Posterior cingulate gyrus (tissue), 11 donors: ENCODE measurements at regions not wholly inside any gene's neighbourhood (a gene's known extent, or its start where the extent isn't known, plus 50 kb on each side); places are given as distances from the start of the nearest gene placed in this dataset.

Experiments
- DNase-seq, 10 donors: peaks; one replicate each; pipeline versions ENCODE4 v3.0.0 to v3.0.0-alpha.2; 2020 to 2021; ENCODE audit warnings: mixed read lengths in 3 of 10
- intact Hi-C: fragments of 100-400 bp; cut with DNase I; formaldehyde crosslinking; loops from one replicate; pipeline ENCODE4 v1.15.1; 2023

GRCh38 chr18:45506951-45507350 is 108.3 kb upstream of the SLC14A2 start:
- intact Hi-C loops, result no loop called here

DNA sequence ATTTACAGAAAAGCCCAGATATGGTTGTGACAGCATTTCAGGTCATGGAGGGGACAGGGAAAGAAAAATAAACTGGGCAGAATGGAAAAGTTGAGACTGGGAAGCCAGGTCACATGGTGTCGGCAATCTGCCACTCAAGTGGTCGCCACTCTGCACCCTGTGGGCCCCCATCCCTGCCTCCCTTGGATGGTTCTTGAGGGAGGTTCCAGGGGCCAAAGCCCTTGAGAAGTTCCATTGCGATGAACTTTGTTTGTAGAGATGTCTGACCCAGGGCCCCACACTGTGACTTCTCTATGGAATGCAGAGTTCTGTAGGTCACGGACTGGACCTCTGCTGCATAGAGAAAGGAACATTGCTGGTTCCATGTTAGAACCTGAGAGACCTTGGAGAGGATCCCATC is 105.7 kb upstream of the SLC14A2 start:
- DNase-seq, result no peak
- intact Hi-C loops, result no loop called here

More at GRCh38 chr18:45506951-45507350, 108.3 kb upstream of the SLC14A2 start:
- no peak for DNase-seq

GRCh38 chr18:45510656-45511055 is 104.6 kb upstream of the SLC14A2 start:
- no peak for DNase-seq
- intact Hi-C loops, result no loop called here

- DNase-seq, result no peak
- intact Hi-C loops, result no loop called here
Measured at GRCh38 chr18:45512363-45512953, 102.8 kb upstream of the SLC14A2 start.

GRCh38 chr18:45517181-45517741 is 98.0 kb upstream of the SLC14A2 start:
- no peak for DNase-seq
- intact Hi-C loops, result no loop called here

DNA sequence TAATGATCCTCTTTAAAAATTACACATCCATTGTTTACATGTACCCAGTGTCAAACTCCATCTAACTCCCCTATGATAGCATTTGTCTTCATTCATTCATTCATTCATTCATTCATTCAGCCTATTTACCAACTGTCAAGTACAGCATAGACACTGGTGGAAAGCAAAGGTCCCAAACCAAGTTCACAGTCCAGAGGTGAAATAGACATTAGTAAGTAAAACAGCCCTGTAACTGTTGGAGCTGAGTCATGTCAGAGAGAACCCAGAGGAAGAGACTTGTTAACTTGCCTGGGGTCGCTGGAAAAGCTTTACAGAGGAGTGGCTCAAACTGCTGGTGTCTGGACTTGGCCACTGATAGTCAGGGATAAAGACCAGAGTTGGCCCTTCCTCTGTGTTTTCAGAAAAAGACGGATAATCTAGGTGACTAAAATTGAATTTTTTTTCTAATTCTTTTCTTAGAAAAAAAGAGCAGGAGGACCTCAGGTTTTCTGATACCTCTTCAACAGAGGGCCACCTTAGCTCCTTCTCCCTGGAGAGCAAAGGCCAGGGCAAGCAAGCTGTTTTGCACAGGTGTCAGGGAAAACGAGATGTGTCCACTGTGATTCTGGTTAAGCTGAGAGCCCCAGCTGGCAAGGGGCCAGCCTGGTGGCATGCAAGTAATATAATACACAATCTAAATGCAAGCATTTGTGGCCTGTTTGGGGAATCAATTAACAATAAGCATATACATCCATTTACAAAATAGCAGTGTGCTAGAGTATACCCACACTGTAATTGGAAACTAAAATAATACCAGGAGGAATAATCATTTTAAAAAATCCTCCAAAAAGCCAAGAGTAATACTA is 96.7 kb upstream of the SLC14A2 start:
- no peak for DNase-seq
- intact Hi-C loops, result no loop called here

DNA sequence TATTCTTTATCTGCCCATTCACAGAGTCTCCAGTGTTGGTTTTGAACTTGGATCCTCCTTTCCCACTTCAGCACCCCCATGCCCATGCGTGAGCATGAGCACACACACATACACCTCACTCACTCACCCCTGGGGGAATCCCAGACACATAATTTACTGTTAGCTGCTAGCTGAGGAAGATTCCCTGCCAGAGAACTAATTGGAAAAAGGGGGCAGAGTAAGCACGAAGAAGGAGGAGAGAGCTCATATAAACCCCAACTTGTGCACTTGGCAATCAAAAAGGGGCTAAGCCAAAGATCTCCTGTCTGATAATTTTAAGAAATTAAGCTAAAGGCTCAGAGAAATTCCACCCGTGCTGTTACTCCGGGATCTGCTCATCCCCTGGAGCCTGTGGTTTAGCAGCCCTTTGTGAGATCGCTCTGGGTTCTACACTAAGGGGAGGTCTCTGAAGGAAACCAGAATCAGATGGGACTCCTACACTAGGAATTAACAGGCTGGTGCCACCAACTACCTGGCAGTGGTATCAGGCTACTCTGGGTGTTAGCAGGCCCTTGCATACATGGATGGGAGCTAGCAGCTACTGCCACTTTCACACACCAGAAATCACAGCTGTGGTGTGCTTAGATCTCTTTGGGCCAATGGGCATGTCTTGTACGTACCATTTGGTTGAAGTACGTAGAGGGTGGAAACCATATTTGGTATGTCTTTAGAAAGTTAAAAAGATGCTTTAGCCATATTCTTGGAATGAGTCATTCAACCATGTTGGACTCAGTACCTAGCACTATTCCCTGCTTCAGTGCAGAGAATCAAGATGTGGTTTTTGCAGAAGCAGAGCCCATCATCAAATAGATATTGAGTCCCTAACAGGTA is 95.6 kb upstream of the SLC14A2 start:
- intact Hi-C loops, result no loop called here
- no peak for DNase-seq

- no peak for DNase-seq
- intact Hi-C loops, result no loop called here
Measured at GRCh38 chr18:45521136-45521535, 94.1 kb upstream of the SLC14A2 start.

DNA sequence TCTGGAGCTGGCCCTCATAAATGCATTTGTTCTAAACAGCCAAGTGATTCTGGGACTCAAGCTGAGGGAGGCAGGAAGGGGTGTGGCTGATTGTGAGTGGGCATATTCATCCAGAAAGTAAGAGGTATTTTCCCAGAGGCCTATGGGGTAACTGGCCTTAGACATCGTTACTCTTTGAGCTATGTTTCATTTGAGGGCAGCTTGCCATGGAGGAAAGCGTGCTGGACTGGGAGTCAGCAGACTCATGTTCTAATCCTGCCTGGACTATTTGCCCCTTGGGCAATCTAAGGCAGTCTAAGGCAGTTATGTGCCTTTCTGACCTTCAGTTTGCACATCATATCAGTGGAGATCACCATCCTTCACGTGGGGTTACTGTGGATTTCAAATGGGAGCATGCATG is 93.5 kb upstream of the SLC14A2 start:
- intact Hi-C loops, result no loop called here
- DNase-seq, result no peak

GRCh38 chr18:45522371-45522770 is 92.9 kb upstream of the SLC14A2 start:
- no peak for DNase-seq
- intact Hi-C loops, result no loop called here

DNA sequence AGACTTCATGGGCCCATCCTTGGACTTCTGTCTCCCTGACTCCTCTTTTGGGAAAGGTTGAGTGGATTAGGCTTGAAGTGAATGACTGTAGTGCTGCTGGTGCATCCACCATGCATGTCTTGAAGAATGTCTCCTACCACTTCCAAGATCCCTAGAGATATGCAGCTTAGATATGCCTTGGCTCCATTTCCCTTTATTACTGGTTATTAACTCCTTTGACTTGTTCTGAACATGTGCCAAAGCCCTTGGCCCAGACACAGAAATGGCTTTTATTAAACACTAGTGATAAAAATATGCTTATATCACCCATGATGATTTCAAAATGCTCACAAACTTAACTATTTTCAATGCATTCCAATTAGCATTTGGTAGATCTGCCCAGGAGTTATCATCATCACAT is 90.0 kb upstream of the SLC14A2 start:
- DNase-seq, result no peak
- intact Hi-C loops, result no loop called here

DNA sequence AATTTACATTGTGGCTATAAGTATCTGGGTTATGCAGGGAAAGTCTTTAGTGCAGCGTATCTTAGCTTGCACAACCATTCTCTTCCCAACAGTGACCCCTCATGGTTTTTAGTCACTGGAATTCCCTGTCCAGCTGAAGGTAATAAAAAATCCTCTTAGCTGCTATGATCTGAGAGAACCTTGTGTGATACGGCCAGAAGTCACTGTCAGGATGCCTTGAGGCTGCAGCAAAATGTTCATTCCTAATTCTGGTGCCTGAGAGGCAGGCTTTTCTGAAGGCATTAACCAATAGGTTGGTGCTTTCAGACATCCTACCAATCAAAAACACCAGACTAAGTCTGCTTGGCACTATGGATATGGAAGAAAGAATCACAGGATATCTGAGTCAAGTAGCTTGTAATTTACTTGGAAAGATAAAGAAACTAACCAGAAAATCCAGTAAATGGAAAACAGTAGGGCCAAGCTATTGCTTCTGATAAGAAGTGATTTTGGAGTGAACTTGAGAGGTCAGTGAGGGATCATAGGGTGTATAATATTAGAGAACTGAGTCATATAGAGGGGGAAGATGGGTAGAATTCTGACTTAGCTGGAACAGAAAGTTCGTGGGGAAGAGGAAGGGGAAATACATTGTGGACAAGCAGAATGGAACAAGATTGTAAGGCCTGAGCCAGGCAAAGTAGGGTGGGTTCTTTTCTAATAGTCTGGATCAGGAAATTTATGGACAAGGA is 89.0 kb upstream of the SLC14A2 start:
- intact Hi-C loops, result no loop called here
- DNase-seq, result no peak

GRCh38 chr18:45527891-45528290 is 87.4 kb upstream of the SLC14A2 start:
- no peak for DNase-seq
- intact Hi-C loops, result no loop called here

DNA sequence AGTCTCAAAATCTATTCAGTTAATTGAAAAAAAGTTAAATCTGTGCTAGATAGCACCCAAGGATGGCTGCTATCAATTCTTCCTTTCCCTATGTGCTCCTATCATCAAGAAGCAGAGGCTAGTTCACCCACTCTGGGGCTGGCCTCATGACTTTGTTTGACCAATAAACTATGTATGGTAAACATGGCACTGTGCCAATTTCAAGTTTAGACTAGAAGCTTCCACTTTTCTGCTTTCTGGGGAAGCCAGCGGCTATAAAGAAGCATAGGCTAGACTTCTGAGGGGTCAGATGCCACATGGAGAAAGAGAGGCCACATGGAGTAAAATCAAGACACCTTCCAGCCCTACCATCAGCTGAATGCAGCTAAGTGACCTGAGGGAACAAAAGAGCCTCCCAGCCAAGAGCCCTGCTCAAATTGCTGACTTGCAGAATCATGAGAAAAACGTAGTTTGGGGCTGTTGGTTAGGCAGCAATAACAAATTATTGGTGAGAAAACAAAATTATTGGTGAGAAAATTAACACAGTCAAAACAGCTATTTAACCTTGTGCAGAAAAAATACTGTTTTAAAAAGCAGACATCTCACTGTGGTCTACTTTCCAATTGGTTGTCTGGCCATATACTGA is 86.5 kb upstream of the SLC14A2 start:
- no peak for DNase-seq
- intact Hi-C loops, result no loop called here

- no peak for DNase-seq
- intact Hi-C loops, result no loop called here
Measured at GRCh38 chr18:45538444-45538843, 76.8 kb upstream of the SLC14A2 start.

GRCh38 chr18:45539491-45539891 is 75.8 kb upstream of the SLC14A2 start:
- DNase-seq, result no peak

DNA sequence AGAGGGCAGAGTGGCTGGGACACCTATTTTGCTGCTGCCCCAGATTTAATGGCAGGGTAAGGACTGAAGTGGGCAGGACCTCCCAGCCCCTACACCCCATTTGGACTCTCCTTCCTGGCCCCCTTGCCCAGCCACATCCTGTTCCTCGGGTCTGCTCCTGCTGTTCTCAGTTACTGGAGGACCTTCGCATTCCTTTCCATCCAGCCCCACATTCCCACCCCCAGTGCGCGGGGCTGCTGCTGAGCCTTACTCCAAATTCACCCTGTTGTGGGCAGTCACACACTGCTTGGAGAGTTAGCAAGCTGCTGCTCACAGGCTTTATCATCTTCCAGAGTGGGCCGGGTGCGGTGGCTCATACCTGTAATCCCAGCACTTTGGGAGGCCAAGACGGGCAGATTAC is 75.2 kb upstream of the SLC14A2 start:
- intact Hi-C loops, result no loop called here
- no peak for DNase-seq

More at GRCh38 chr18:45539491-45539891, 75.8 kb upstream of the SLC14A2 start:
- intact Hi-C loops, result no loop called here

- DNase-seq, result no peak
- intact Hi-C loops, result no loop called here
Measured at GRCh38 chr18:45541421-45541820, 73.9 kb upstream of the SLC14A2 start.

DNA sequence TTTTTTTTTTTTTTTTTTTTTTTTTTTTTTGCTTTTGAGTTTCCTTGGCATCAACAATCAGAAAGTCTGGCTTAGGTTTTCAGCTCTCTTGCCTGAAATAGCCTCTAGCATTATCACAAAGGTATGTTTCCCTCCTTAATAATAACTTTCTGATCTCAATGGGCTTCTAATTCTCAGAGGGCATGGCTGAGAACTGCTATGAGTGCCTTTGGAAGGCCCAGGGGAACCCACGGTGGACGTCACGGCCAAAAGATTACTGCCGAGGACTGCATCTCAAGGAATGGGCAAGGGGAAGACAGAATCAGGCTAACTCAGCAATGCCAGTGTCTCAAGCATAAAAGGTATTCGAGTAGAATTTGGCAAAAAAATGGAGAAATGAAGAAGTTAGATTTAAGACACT is 73.2 kb upstream of the SLC14A2 start:
- no peak for DNase-seq
- intact Hi-C loops, result no loop called here

DNA sequence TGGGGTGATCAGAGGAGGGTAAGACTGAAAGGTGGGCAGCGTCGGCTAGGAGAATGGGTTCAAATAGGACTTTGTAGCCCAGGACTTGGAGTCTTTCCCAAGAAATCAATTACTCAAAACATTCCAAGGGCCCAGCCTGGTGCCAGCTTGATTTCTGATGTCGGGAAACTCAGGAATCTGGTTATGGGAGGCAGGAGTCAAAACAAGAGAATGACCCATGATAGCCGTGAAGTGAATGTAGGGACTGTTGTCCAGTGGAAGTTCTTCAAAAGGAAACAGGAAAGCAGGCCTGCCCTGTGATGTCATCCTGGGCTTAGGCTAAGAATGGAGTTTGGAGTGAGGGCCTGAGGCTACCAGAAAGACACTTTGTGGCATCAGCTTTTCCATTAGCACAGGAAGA is 67.4 kb upstream of the SLC14A2 start:
- DNase-seq, result no peak
- intact Hi-C loops, result no loop called here
